GM12864 (cell line): ENCODE measurements at regions not wholly inside any gene's neighbourhood (a gene's known extent, or its start where the extent isn't known, plus 50 kb on each side); places are given as distances from the start of the nearest gene placed in this dataset.
"Not testable (repeated sequence)": the region's sequence is repeated elsewhere in the genome, so short reads cannot be mapped to it uniquely, and the experiment has no call there.

Source experiments
- DNase-seq: peaks from one replicate; pipeline ENCODE4 v3.0.0-alpha.2; 2011; ENCODE audit warnings: low read depth
- H3K4me3 ChIP-seq: 2 replicates; pipeline ENCODE4 v1.5.1; 2011; ENCODE audit warnings: mild to moderate bottlenecking, low read depth, low read length, control low read depth
- TF ChIP-seq, protein P1 (sequence below): IDR thresholded peaks from 2 replicates; pipeline ENCODE4 v1.5.1; 2011; ENCODE audit warnings: low read depth, mild to moderate bottlenecking, moderate library complexity, low read length, control low read depth, inconsistent platforms; ENCODE audit errors: missing control alignments

DNA sequence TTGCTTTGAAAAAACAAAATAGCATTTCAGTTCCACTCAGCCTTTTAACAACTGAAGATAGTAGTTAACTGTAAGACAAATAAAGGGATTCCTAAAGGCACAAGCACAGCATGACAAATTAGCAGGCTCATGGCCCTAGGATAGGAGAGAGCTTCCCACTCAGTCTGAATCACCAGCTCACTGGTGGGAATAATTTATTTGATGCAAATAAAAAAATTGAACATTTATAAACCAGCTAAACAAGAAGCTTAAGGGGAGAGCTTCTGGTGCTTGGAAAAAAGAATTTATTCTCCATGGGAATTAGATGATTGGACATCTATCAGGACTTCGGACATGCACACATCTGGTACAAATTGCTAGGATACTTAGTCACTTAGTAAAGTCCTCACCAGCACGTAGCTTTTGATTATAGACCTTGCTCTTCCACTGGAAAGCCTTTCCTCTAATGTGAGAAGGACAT lies 294.1 kb upstream of the TNC start:
- H3K4me3 ChIP-seq: no peak overlapping the region
- DNase-seq: no peak
- TF ChIP-seq, protein P1, sequence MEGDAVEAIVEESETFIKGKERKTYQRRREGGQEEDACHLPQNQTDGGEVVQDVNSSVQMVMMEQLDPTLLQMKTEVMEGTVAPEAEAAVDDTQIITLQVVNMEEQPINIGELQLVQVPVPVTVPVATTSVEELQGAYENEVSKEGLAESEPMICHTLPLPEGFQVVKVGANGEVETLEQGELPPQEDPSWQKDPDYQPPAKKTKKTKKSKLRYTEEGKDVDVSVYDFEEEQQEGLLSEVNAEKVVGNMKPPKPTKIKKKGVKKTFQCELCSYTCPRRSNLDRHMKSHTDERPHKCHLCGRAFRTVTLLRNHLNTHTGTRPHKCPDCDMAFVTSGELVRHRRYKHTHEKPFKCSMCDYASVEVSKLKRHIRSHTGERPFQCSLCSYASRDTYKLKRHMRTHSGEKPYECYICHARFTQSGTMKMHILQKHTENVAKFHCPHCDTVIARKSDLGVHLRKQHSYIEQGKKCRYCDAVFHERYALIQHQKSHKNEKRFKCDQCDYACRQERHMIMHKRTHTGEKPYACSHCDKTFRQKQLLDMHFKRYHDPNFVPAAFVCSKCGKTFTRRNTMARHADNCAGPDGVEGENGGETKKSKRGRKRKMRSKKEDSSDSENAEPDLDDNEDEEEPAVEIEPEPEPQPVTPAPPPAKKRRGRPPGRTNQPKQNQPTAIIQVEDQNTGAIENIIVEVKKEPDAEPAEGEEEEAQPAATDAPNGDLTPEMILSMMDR: no peak

DNA sequence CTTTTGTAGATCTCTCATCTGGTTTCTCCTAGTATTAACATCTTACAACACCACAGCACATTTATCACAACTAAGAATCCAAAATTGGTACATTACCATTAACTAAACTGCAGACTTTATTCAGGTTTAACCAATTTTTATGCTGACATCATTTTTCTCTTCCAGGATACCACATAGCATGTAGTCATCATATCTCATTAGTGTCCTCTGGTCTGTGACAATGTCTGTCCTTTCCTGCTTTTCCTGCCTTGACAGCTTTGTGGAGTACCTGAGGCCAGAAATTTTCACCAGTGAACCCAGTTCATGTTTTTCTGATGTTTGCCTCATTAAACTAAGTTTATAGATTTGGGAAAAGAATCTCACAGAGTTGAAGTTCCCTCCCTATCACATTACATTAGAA lies 294.7 kb upstream of the TNC start:
- DNase-seq: no peak
- TF ChIP-seq, protein P1: no peak
- H3K4me3 ChIP-seq: no peak overlapping the region

DNA sequence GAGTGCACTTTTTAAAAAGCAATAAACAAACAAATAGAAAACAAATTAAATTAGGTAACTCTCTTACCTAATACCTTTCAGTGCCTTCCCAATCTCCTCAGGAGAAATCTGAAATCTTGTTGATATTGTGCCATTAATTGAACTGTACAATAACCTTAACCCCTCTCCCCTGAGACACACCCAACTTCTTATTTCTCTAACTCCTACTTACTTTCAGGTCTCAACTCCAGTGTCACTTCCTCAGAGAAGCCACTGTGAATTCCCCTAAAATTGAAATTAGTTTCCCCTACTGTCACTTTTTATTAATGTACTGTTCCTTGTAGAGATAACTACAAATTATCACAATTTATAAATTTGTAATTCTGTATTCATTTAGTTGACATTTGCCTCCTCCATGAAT lies 295.3 kb upstream of the TNC start:
- TF ChIP-seq, protein P1: no peak
- H3K4me3 ChIP-seq: no peak overlapping the region
- DNase-seq: no peak

DNA sequence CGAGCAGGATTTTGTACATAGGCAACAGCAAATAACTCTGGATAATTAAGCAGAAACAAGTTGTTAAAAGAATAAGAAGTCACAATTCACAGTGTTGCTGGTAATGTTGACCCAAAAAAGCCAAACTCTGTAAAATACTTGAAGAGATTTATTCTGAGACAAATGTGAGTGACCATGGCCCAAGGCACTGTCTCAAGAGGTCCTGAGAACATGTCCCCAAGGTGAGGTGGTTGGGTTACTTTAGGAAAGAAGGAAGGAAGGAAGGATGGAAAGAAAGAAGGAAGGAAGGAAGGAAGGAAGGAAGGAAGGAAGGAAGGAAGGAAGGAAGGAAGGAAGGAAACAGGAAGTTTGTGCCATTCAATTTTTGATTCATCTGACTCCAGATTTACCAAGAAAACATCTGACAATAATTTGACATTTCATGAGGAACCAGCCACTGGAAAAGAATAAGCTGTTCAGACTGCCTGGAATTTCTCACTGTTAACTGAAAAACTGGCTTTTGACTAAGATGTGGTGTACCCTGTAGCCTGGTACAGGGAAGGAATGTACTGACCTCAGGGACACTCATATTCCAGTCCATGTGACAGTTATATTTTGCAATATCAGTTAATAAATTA lies 295.9 kb upstream of the TNC start:
- DNase-seq: no peak
- no peak overlapping the region for H3K4me3 ChIP-seq

DNA sequence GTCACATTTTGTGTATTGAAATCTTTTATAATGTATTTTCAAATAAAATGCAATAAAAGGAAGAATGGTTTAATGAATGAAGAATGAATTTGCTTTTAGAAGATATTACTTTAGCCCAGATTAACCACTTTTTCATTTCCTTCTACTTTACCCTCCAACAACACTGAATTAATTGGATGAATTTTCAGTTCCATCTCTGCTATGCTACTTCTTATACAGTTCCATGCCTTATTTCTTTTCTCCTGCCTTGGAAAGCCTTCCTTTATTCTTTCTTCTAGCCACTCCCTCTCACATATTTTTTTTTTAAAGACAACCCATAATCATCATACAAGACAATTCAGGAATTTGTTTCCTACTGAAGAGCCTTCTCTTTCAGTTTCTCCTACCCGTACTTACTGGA lies 296.6 kb upstream of the TNC start:
- TF ChIP-seq, protein P1: no peak
- no peak for DNase-seq
- no peak overlapping the region for H3K4me3 ChIP-seq

More for the DNA sequence above, 295.9 kb upstream of the TNC start:
- TF ChIP-seq, protein P1: no peak

DNA sequence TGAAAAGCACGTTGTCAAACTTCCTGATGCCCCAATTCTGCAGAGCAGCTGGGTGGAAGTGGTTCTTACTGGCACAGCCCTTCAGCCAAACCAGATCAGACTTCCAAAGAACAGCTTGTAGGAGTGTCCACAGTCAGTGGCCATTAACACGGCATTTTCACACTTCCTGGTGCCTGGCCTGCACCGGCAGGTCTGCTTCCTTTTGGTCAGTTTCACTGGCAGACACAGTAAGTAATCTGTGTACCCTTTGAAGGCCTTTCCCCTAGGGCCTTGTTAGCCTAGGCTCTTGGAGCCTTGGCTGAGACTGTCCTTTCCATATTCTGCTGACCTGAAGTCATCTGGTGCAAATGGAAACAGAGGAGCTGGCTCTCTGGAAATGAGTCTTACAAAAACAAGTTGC lies 297.5 kb upstream of the TNC start:
- TF ChIP-seq, protein P1: no peak
- DNase-seq: no peak
- H3K4me3 ChIP-seq: no peak overlapping the region

DNA sequence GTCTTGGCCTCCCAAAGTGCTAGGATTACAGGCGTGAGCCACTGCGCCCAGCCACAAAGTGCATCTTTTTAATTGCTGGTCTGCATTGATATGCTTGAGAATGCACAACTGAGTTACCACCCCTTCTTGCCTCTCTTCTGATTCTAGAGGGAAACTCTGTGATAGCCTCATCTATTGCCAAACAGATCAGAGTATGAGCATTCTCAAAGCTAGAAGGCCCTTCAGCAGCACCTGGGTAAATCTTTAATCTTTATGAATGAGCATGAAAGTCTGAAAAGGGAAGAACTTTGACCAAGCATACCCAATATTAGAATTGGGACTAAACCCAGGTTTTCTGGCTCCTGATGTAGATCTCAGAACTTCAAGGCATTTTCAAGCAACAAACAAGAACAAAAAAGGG lies 298.3 kb upstream of the TNC start:
- TF ChIP-seq, protein P1: no peak
- H3K4me3 ChIP-seq: no peak overlapping the region
- no peak for DNase-seq

DNA sequence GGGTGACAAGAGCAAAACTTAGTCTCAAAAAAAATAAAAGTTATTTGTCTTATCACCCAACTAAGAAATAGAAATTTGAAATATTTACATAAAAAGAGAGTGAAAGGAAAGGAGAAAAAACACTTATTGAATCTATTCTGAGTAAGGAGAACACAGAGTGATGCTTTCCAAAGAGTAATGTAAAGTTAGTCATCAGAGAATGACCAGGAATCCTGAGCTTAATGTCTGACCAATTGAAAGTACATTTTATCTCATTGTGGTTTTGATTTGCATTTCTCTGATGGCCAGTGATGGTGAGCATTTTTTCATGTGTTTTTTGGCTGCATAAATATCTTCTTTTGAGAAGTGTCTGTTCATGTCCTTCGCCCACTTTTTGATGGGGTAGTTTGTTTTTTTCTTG lies 300.2 kb upstream of the TNC start:
- not testable (repeated sequence) for DNase-seq, H3K4me3 ChIP-seq
